ENCODE measurements at regions not wholly inside any gene's neighbourhood (a gene's known extent, or its start where the extent isn't known, plus 50 kb on each side); places are given as distances from the start of the nearest gene placed in this dataset.

GRCh38 chr4:147020456-147020855, 74.8 kb upstream of the TTC29 start:
- TF ChIP-seq CTCF (IDR thresholded peaks at IDR 0.05 in 8 of 11, conservative IDR thresholded peaks at IDR 0.05 in 3 of 11), result no peak
- TF ChIP-seq POLR2AphosphoS5 (IDR thresholded peaks at IDR 0.05), result no peak
